ENCODE measurements at regions not wholly inside any gene's neighbourhood (a gene's known extent, or its start where the extent isn't known, plus 50 kb on each side); places are given as distances from the start of the nearest gene placed in this dataset.

GRCh38 chr13:34640179-34640992, 301.7 kb upstream of the NBEA start:
- Histone ChIP-seq H3K36me3 (ENCODE audit: insufficient read depth, low read length) (no peaks in the 10 kb centered on the region), H3K79me2 (ENCODE audit: insufficient read depth, low read length) (no peaks in the 10 kb centered on the region), H3K9ac (ENCODE audit: low read depth, low read length) (no peak overlapping the region), H4K20me1 (ENCODE audit: insufficient read depth, low read length) (no peaks in the 10 kb centered on the region), H3K9me3 (ENCODE audit: insufficient read depth, low read length, severe bottlenecking) (no peaks in the 10 kb centered on the region), H3K27me3 (ENCODE audit: insufficient read depth, low read length, poor library complexity) (no peaks in the 10 kb centered on the region), H3K4me1 (ENCODE audit: insufficient read depth, low read length) (no peaks in the 10 kb centered on the region), H2AFZ (ENCODE audit: low read depth, low read length) (no peak overlapping the region), H3K4me3 (ENCODE audit: low read depth in 1 of 2, low read length in 2 of 2) (no peak overlapping the region), H3K27ac (ENCODE audit: low read length) (no peak overlapping the region), H3K4me2 (ENCODE audit: insufficient read depth, low read length) (no peak overlapping the region)
- no peak for TF ChIP-seq CTCF (IDR thresholded peaks at IDR 0.05; ENCODE audit: borderline replicate concordance, extremely low read depth, low read length, poor library complexity, severe bottlenecking)
- no peak for TF ChIP-seq EZH2 (IDR thresholded peaks at IDR 0.05; ENCODE audit: borderline replicate concordance, low read depth, low read length, severe bottlenecking)
- no peak for ATAC-seq (ENCODE audit: insufficient read depth, low read depth)
- no peak for DNase-seq

GRCh38 chr13:34640993-34641330, 301.1 kb upstream of the NBEA start:
- Histone ChIP-seq H3K4me3 (ENCODE audit: low read depth in 1 of 2, low read length in 2 of 2) (no peak overlapping the region), H2AFZ (ENCODE audit: low read depth, low read length) (no peak overlapping the region), H3K9me3 (ENCODE audit: insufficient read depth, low read length, severe bottlenecking) (no peaks in the 10 kb centered on the region), H3K4me1 (ENCODE audit: insufficient read depth, low read length) (no peaks in the 10 kb centered on the region), H3K79me2 (ENCODE audit: insufficient read depth, low read length) (no peaks in the 10 kb centered on the region), H3K36me3 (ENCODE audit: insufficient read depth, low read length) (no peaks in the 10 kb centered on the region), H3K27ac (ENCODE audit: low read length) (no peak overlapping the region), H4K20me1 (ENCODE audit: insufficient read depth, low read length) (no peaks in the 10 kb centered on the region), H3K27me3 (ENCODE audit: insufficient read depth, low read length, poor library complexity) (no peaks in the 10 kb centered on the region), H3K9ac (ENCODE audit: low read depth, low read length) (no peak overlapping the region), H3K4me2 (ENCODE audit: insufficient read depth, low read length) (no peak overlapping the region)
- TF ChIP-seq CTCF (IDR thresholded peaks at IDR 0.05; ENCODE audit: borderline replicate concordance, extremely low read depth, low read length, poor library complexity, severe bottlenecking) (no peak), EZH2 (IDR thresholded peaks at IDR 0.05; ENCODE audit: borderline replicate concordance, low read depth, low read length, severe bottlenecking) (no peak)
- ATAC-seq (ENCODE audit: insufficient read depth, low read depth) (no peak), DNase-seq (no peak)

GRCh38 chr13:34647379-34648150, 294.5 kb upstream of the NBEA start:
- Histone ChIP-seq H3K79me2 (ENCODE audit: insufficient read depth, low read length) (no peaks in the 10 kb centered on the region), H4K20me1 (ENCODE audit: insufficient read depth, low read length) (no peaks in the 10 kb centered on the region), H3K4me1 (ENCODE audit: insufficient read depth, low read length) (no peaks in the 10 kb centered on the region), H3K27ac (ENCODE audit: low read length) (no peak overlapping the region), H3K27me3 (ENCODE audit: insufficient read depth, low read length, poor library complexity) (no peaks in the 10 kb centered on the region), H2AFZ (ENCODE audit: low read depth, low read length) (no peak overlapping the region), H3K36me3 (ENCODE audit: insufficient read depth, low read length) (no peaks in the 10 kb centered on the region), H3K4me2 (ENCODE audit: insufficient read depth, low read length) (no peak overlapping the region), H3K4me3 (ENCODE audit: low read depth in 1 of 2, low read length in 2 of 2) (no peak overlapping the region), H3K9ac (ENCODE audit: low read depth, low read length) (no peak overlapping the region), H3K9me3 (ENCODE audit: insufficient read depth, low read length, severe bottlenecking) (no peaks in the 10 kb centered on the region)
- DNase-seq (no peak), ATAC-seq (ENCODE audit: insufficient read depth, low read depth) (no peak)
- TF ChIP-seq EZH2 (IDR thresholded peaks at IDR 0.05; ENCODE audit: borderline replicate concordance, low read depth, low read length, severe bottlenecking) = no peak
- TF ChIP-seq CTCF (IDR thresholded peaks at IDR 0.05; ENCODE audit: borderline replicate concordance, extremely low read depth, low read length, poor library complexity, severe bottlenecking) = no peak

Data from DND-41 (cell line).